GM12873 (cell line): ENCODE measurements at regions not wholly inside any gene's neighbourhood (a gene's known extent, or its start where the extent isn't known, plus 50 kb on each side); places are given as distances from the start of the nearest gene placed in this dataset.

Source experiments
- CTCF ChIP-seq: IDR thresholded peaks from 2 replicates; pipeline ENCODE4 v1.5.1; 2012; ENCODE audit warnings: low read depth, mild to moderate bottlenecking, moderate library complexity, low read length, control low read depth; ENCODE audit not compliant: insufficient read depth; ENCODE audit errors: missing control alignments

GRCh38 chr15:29418931-29419330 is 149.3 kb upstream of the NSMCE3 start:
- no peak for TF ChIP-seq CTCF

- TF ChIP-seq CTCF, result no peak
Observed at GRCh38 chr15:29418178-29418577, 148.6 kb upstream of the NSMCE3 start.

GRCh38 chr15:29411299-29411698 is 141.7 kb upstream of the NSMCE3 start:
- no peak for TF ChIP-seq CTCF

GRCh38 chr15:29410338-29410737 is 140.7 kb upstream of the NSMCE3 start:
- no peak for TF ChIP-seq CTCF

- TF ChIP-seq CTCF, result no peak
Observed at GRCh38 chr15:29409890-29410289, 140.3 kb upstream of the NSMCE3 start.

- TF ChIP-seq CTCF, result no peak
Observed at GRCh38 chr15:29405564-29405963, 135.9 kb upstream of the NSMCE3 start.

GRCh38 chr15:29403772-29404171 is 134.2 kb upstream of the NSMCE3 start:
- no peak for TF ChIP-seq CTCF
